SU-DHL-6 (cell line): ENCODE measurements at regions not wholly inside any gene's neighbourhood (a gene's known extent, or its start where the extent isn't known, plus 50 kb on each side); places are given as distances from the start of the nearest gene placed in this dataset.

Experiments
- H2AFZ ChIP-seq: fragments of 200-600 bp; sonication (generic); 2 replicates; pipeline ENCODE4 v1.6.1; 2014; ENCODE audit warnings: low read depth, mild to moderate bottlenecking, moderate library complexity, mixed read lengths, antibody characterized with exemption, low read length; ENCODE audit not compliant: severe bottlenecking
- H3F3A ChIP-seq: fragments of 200-600 bp; shearing (Covaris generic); 2 replicates; pipeline ENCODE4 v1.6.0; 2016; ENCODE audit warnings: antibody characterized with exemption, mild to moderate bottlenecking; ENCODE audit not compliant: insufficient read depth
- H3K27ac ChIP-seq: fragments of 200-600 bp; sonication (generic); 2 replicates; pipeline ENCODE4 v1.5.1; 2016; ENCODE audit warnings: low read depth, mild to moderate bottlenecking, low read length, moderate library complexity, mixed read lengths
- H3K27me3 ChIP-seq: fragments of 200-600 bp; sonication (generic), shearing (Covaris generic); 2 replicates; pipeline ENCODE4 v1.6.0; 2014; ENCODE audit warnings: mild to moderate bottlenecking, low read length
- H3K36me3 ChIP-seq: fragments of 200-600 bp; sonication (generic); 2 replicates; pipeline ENCODE4 v1.6.1; 2014; ENCODE audit warnings: mild to moderate bottlenecking, low read length, mixed read lengths
- H3K4me2 ChIP-seq: fragments of 300-600, 200-600 bp; shearing (Covaris generic), sonication (generic); 2 replicates; pipeline ENCODE4 v1.6.0; 2014; ENCODE audit warnings: low read length, low read depth, mild to moderate bottlenecking; ENCODE audit not compliant: poor library complexity, severe bottlenecking
- H3K4me3 ChIP-seq: fragments of 200-600 bp; sonication (generic); 2 replicates; pipeline ENCODE4 v1.5.1; 2014; ENCODE audit warnings: antibody characterized with exemption, low read length, mild to moderate bottlenecking, mixed read lengths; ENCODE audit not compliant: insufficient read depth, poor library complexity, severe bottlenecking
- H3K79me2 ChIP-seq: fragments of 200-600 bp; sonication (generic); 2 replicates; pipeline ENCODE4 v1.6.1; 2014; ENCODE audit warnings: mild to moderate bottlenecking, low read length, moderate library complexity; ENCODE audit not compliant: insufficient read depth
- H3K9ac ChIP-seq: fragments of 200-600 bp; sonication (generic); 2 replicates; pipeline ENCODE4 v1.7.0; 2014; ENCODE audit warnings: mild to moderate bottlenecking, low read length
- H3K9me2 ChIP-seq: fragments of 200-600 bp; sonication (generic); replicated peaks from 2 replicates; pipeline ENCODE4 v1.6.1; 2014; ENCODE audit warnings: low read length; ENCODE audit not compliant: insufficient read depth
- H3K9me3 ChIP-seq: fragments of 200-600 bp; sonication (generic); 2 replicates; pipeline ENCODE4 v1.6.1; 2014; ENCODE audit warnings: low read length, mixed read lengths; ENCODE audit not compliant: insufficient read depth
- H4K20me1 ChIP-seq: fragments of 200-600 bp; sonication (generic); 2 replicates; pipeline ENCODE4 v1.6.1; 2014; ENCODE audit warnings: low read depth, mild to moderate bottlenecking, antibody characterized with exemption, low read length, moderate library complexity, mixed read lengths
- CTCF ChIP-seq: fragments of 200-600 bp; sonication (generic); IDR thresholded peaks from one replicate; pipeline ENCODE4 v1.5.1; 2017; ENCODE audit warnings: antibody characterized with exemption, mild to moderate bottlenecking, low read length, moderate library complexity; ENCODE audit not compliant: insufficient read depth, poor library complexity, severe bottlenecking
- EZH2phosphoT487 ChIP-seq: fragments of 200-600 bp; sonication (generic), shearing (Covaris generic); conservative IDR thresholded peaks from 2 replicates; pipeline ENCODE4 v1.6.1; 2018; ENCODE audit warnings: mild to moderate bottlenecking, antibody characterized with exemption, low read length, moderate library complexity, mixed read lengths

- Histone ChIP-seq H3K4me2 (no peak overlapping the region), H4K20me1 (no peaks in the 10 kb centered on the region), H3K36me3 (no peaks in the 10 kb centered on the region), H3K79me2 (no peaks in the 10 kb centered on the region), H3K9me2 (no peaks in the 10 kb centered on the region), H2AFZ (no peak overlapping the region), H3K9me3 (no peaks in the 10 kb centered on the region), H3K27me3 (no peaks in the 10 kb centered on the region), H3K9ac (no peak overlapping the region), H3K27ac (no peak overlapping the region), H3F3A (no peaks in the 10 kb centered on the region), H3K4me3 (no peak overlapping the region)
- no peak for TF ChIP-seq CTCF
- no peak for TF ChIP-seq EZH2phosphoT487
Observed at GRCh38 chr14:85788470-85789233, 258.7 kb downstream of the FLRT2 start.

GRCh38 chr14:85766295-85766694 is 236.4 kb downstream of the FLRT2 start:
- Histone ChIP-seq H3K4me3 (no peak overlapping the region), H3K27me3 (no peaks in the 10 kb centered on the region), H3K79me2 (no peaks in the 10 kb centered on the region), H3F3A (no peaks in the 10 kb centered on the region), H3K9me3 (no peaks in the 10 kb centered on the region), H3K27ac (no peak overlapping the region), H3K9ac (no peak overlapping the region), H3K36me3 (no peaks in the 10 kb centered on the region), H3K4me2 (no peak overlapping the region), H2AFZ (no peak overlapping the region), H4K20me1 (no peaks in the 10 kb centered on the region), H3K9me2 (no peaks in the 10 kb centered on the region)
- no peak for TF ChIP-seq EZH2phosphoT487
- TF ChIP-seq CTCF: no peak

- Histone ChIP-seq H3F3A (no peaks in the 10 kb centered on the region), H3K36me3 (no peaks in the 10 kb centered on the region), H4K20me1 (no peaks in the 10 kb centered on the region), H3K27ac (no peak overlapping the region), H3K79me2 (no peaks in the 10 kb centered on the region), H2AFZ (no peak overlapping the region), H3K27me3 (no peaks in the 10 kb centered on the region), H3K4me3 (no peak overlapping the region), H3K9ac (no peak overlapping the region), H3K9me3 (no peaks in the 10 kb centered on the region), H3K9me2 (no peaks in the 10 kb centered on the region), H3K4me2 (no peak overlapping the region)
- TF ChIP-seq EZH2phosphoT487 (no peak), CTCF (no peak)
Observed at GRCh38 chr14:85764822-85765221, 234.9 kb downstream of the FLRT2 start.
